Cardiac muscle cell (in vitro differentiated cells and primary cell): ENCODE measurements at regions not wholly inside any gene's neighbourhood (a gene's known extent, or its start where the extent isn't known, plus 50 kb on each side); places are given as distances from the start of the nearest gene placed in this dataset.

Experiments
- DNase-seq, 2 donors: peaks; one replicate each; pipeline versions ENCODE4 v3.0.0 to v3.0.0-alpha.2; 2010 to 2017; ENCODE audit warnings: low read depth in 1 of 2, low spot score in 1 of 2
- H3K27ac ChIP-seq: fragments of 200-600 bp; sonication (generic); 2 replicates; pipeline ENCODE4 v1.5.1; 2016
- H3K27me3 ChIP-seq: fragments of 200-600 bp; sonication (generic); 2 replicates; pipeline ENCODE4 v1.6.0; 2016; ENCODE audit warnings: control low read depth
- H3K36me3 ChIP-seq: fragments of 200-600 bp; sonication (generic); 2 replicates; pipeline ENCODE4 v1.5.1; 2016; ENCODE audit warnings: control low read depth
- H3K4me1 ChIP-seq: fragments of 200-600 bp; sonication (generic); 2 replicates; pipeline ENCODE4 v1.8.1; 2017; ENCODE audit warnings: low read depth, mild to moderate bottlenecking, mixed run types
- H3K4me3 ChIP-seq: fragments of 200-600 bp; sonication (generic); 2 replicates; pipeline ENCODE4 v1.5.1; 2016; ENCODE audit warnings: mild to moderate bottlenecking
- H3K9me3 ChIP-seq: fragments of 200-600 bp; sonication (generic); 2 replicates; pipeline ENCODE4 v1.5.1; 2017; ENCODE audit warnings: low read depth, mild to moderate bottlenecking, control low read depth
- CTCF ChIP-seq: IDR thresholded peaks from 2 replicates; pipeline ENCODE4 v1.5.1; 2012; ENCODE audit warnings: low read depth, mild to moderate bottlenecking, low read length

- Histone ChIP-seq H3K27me3 (no peaks in the 10 kb centered on the region), H3K36me3 (no peaks in the 10 kb centered on the region), H3K27ac (no peak overlapping the region), H3K4me1 (no peaks in the 10 kb centered on the region), H3K4me3 (no peak overlapping the region), H3K9me3 (no peaks in the 10 kb centered on the region)
- DNase-seq: no peak
- no peak for TF ChIP-seq CTCF
These were observed 176.8 kb upstream of the ECI2 start for GRCh38 chr6:4311976-4312860.

- no peak for TF ChIP-seq CTCF
- DNase-seq: no peak
- Histone ChIP-seq H3K4me1 (no peaks in the 10 kb centered on the region), H3K27ac (no peak overlapping the region), H3K36me3 (no peaks in the 10 kb centered on the region), H3K4me3 (no peak overlapping the region), H3K9me3 (no peaks in the 10 kb centered on the region), H3K27me3 (no peaks in the 10 kb centered on the region)
These were observed 174.2 kb upstream of the ECI2 start for GRCh38 chr6:4309540-4309939.

DNA sequence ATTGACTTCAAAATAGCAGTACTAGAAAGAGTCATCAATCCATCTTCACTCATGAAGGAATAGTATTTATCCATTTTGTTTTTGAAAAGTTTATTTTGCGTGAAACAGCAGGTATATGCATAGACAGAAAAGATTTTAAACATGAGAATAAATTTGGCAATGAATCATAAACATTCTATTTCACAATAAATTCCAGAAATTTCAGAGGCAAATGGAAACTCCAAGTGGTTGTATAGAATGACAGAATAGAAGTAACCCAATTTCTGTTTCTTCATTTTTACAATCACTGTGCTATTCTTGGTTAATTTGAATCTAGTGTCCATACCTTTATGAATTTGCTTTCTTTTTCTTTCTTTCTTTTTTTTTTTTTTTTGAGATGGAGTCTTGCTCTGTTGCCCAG, 173.0 kb upstream of the ECI2 start:
- TF ChIP-seq CTCF: no peak
- Histone ChIP-seq H3K27ac (no peak overlapping the region), H3K4me1 (no peaks in the 10 kb centered on the region), H3K9me3 (no peaks in the 10 kb centered on the region), H3K4me3 (no peak overlapping the region), H3K36me3 (no peaks in the 10 kb centered on the region), H3K27me3 (no peaks in the 10 kb centered on the region)
- no peak for DNase-seq

DNA sequence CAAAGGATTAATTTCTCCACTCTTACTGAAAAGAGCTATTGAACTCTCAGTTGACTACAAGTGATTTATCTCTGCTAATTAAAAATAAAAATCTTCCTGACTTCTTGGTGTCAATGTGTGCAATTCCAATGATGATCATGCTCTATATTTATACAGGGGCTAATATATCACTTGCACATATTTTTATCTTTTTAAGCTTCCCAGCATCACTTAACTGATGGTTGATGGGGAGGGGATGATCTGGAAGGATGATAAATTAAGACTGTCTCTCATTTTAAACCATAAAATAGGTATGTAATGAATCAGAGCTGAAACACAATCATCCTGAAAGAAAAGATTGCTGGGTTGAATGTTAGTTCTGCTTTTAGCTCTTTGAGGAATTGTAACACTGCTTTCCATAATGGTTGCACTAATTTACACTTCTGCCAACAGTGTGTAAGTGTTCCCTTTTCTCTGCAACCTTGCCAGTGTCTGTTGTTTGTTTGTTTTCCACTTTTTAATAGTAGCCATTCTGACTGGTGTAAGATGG, 169.6 kb upstream of the ECI2 start:
- DNase-seq: no peak
- no peaks in the 10 kb centered on the region for H3K4me1 ChIP-seq
- H3K36me3 ChIP-seq: no peaks in the 10 kb centered on the region
- H3K27me3 ChIP-seq: no peaks in the 10 kb centered on the region
- no peak overlapping the region for H3K27ac ChIP-seq
- H3K9me3 ChIP-seq: no peaks in the 10 kb centered on the region
- no peak for TF ChIP-seq CTCF
- no peak overlapping the region for H3K4me3 ChIP-seq

- no peaks in the 10 kb centered on the region for H3K4me1 ChIP-seq
- TF ChIP-seq CTCF: no peak
- H3K27me3 ChIP-seq: no peaks in the 10 kb centered on the region
- no peak overlapping the region for H3K4me3 ChIP-seq
- H3K36me3 ChIP-seq: no peaks in the 10 kb centered on the region
- DNase-seq: no peak
- H3K9me3 ChIP-seq: no peaks in the 10 kb centered on the region
- H3K27ac ChIP-seq: no peak overlapping the region
These were observed 168.3 kb upstream of the ECI2 start for GRCh38 chr6:4303638-4304037.
